ENCODE measurements at regions not wholly inside any gene's neighbourhood (a gene's known extent, or its start where the extent isn't known, plus 50 kb on each side); places are given as distances from the start of the nearest gene placed in this dataset.
"Not testable (repeated sequence)": the region's sequence is repeated elsewhere in the genome, so short reads cannot be mapped to it uniquely, and the experiment has no call there.

DNA sequence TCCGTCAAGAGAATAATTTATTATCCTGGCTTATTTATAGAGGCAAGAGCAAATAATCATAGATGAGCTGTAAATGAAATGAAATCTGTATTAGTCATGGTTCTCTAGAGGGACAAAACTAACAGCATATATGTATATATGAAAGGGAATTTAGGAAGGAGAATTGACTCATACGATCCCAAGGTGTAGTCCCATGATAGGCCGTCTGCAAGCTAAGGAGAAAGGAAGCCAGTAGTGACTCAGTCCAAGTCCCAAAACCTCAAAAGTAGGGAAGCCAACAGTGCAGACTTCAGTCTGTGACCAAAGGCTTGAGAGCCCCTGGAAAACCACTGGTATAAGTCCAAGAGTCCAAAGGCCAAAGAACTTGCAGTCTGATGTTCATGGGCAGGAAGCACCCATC is 515.9 kb upstream of the CYLC2 start:
- no peak for TF ChIP-seq CTCF (IDR thresholded peaks at IDR 0.05; ENCODE audit: insufficient read depth, low read length, poor library complexity, severe bottlenecking)
- Histone ChIP-seq H3K27me3 (ENCODE audit: control insufficient read depth, insufficient read depth, low read length) (no peaks in the 10 kb centered on the region), H3K36me3 (ENCODE audit: control insufficient read depth, insufficient read depth, low read length) (no peaks in the 10 kb centered on the region), H3K4me3 (ENCODE audit: low read depth, low read length) (no peak overlapping the region)
- no peak for DNase-seq (ENCODE audit: low read depth)

- no peak overlapping the region for H3K4me3 ChIP-seq (ENCODE audit: low read depth, low read length)
- no peaks in the 10 kb centered on the region for H3K27me3 ChIP-seq (ENCODE audit: control insufficient read depth, insufficient read depth, low read length)
- DNase-seq (ENCODE audit: low read depth): no peak
- no peak for TF ChIP-seq CTCF (IDR thresholded peaks at IDR 0.05; ENCODE audit: insufficient read depth, low read length, poor library complexity, severe bottlenecking)
- H3K36me3 ChIP-seq (ENCODE audit: control insufficient read depth, insufficient read depth, low read length): no peaks in the 10 kb centered on the region
Observed at GRCh38 chr9:102474357-102474756, 520.8 kb upstream of the CYLC2 start.

GRCh38 chr9:102469430-102469829 is 525.7 kb upstream of the CYLC2 start:
- H3K4me3 ChIP-seq (ENCODE audit: low read depth, low read length); DNase-seq (ENCODE audit: low read depth); H3K27me3 ChIP-seq (ENCODE audit: control insufficient read depth, insufficient read depth, low read length); H3K36me3 ChIP-seq (ENCODE audit: control insufficient read depth, insufficient read depth, low read length): not testable (repeated sequence)

DNA sequence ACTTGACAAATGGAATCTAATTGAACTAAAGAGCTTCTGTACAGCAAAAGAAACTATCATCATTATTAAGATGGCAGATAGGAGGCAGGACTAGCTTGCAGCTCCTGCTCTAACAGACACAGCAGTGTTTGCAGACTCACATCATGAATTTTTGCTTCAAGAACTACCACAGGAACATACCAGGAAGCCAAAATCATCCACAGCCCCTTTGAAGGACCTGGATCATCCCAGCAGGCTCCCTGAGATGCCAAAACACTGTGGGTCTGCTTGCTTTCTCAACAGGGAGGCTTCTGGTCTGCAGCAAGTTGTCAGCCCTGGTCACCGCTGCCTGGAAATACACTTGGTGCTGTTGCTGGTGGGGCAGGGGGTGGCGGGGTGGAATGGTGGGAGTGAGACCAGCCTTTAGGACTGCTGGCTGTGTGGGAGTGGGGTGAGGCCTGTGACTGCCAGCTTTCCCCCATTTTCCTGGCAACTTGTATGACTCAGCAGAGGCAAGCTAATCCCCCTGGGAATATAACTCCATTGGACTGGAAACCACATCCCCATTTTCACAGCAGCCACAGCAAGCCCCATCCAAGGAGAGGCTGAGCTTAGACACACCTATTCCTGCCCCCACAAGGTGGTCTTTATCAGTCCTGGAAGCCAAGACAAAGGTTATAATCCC is 533.8 kb upstream of the CYLC2 start:
- no peaks in the 10 kb centered on the region for H3K27me3 ChIP-seq (ENCODE audit: control insufficient read depth, insufficient read depth, low read length)
- no peak for DNase-seq (ENCODE audit: low read depth)
- TF ChIP-seq CTCF (IDR thresholded peaks at IDR 0.05; ENCODE audit: insufficient read depth, low read length, poor library complexity, severe bottlenecking): no peak
- H3K36me3 ChIP-seq (ENCODE audit: control insufficient read depth, insufficient read depth, low read length): no peaks in the 10 kb centered on the region
- no peak overlapping the region for H3K4me3 ChIP-seq (ENCODE audit: low read depth, low read length)

GRCh38 chr9:102459828-102460227 is 535.3 kb upstream of the CYLC2 start:
- Histone ChIP-seq H3K36me3 (ENCODE audit: control insufficient read depth, insufficient read depth, low read length) (no peaks in the 10 kb centered on the region), H3K27me3 (ENCODE audit: control insufficient read depth, insufficient read depth, low read length) (no peaks in the 10 kb centered on the region), H3K4me3 (ENCODE audit: low read depth, low read length) (no peak overlapping the region)
- TF ChIP-seq CTCF (IDR thresholded peaks at IDR 0.05; ENCODE audit: insufficient read depth, low read length, poor library complexity, severe bottlenecking): no peak
- no peak for DNase-seq (ENCODE audit: low read depth)

DNA sequence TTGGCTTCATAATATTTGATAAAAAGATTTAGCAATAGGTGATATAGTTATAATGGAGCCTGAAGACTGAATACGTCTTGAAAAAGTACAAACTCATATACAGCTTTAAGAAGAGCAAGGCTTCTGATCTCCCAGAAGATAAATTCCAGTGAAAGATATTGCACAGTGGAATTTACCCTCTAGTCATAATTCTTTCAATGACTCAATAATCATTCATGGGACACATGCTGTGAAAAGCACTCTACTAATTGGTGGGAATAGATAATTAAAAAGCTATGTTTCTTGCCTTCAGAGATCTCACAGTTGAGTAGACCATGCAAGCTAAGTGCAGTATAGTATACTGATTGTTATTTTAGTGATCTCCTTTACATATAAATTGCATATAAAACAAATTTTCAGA is 538.6 kb upstream of the CYLC2 start:
- no peaks in the 10 kb centered on the region for H3K36me3 ChIP-seq (ENCODE audit: control insufficient read depth, insufficient read depth, low read length)
- DNase-seq (ENCODE audit: low read depth): no peak
- no peak overlapping the region for H3K4me3 ChIP-seq (ENCODE audit: low read depth, low read length)
- H3K27me3 ChIP-seq (ENCODE audit: control insufficient read depth, insufficient read depth, low read length): no peaks in the 10 kb centered on the region
- TF ChIP-seq CTCF (IDR thresholded peaks at IDR 0.05; ENCODE audit: insufficient read depth, low read length, poor library complexity, severe bottlenecking): no peak

Data from kidney epithelial cell (primary cell).